ENCODE measurements at regions not wholly inside any gene's neighbourhood (a gene's known extent, or its start where the extent isn't known, plus 50 kb on each side); places are given as distances from the start of the nearest gene placed in this dataset.

DNA sequence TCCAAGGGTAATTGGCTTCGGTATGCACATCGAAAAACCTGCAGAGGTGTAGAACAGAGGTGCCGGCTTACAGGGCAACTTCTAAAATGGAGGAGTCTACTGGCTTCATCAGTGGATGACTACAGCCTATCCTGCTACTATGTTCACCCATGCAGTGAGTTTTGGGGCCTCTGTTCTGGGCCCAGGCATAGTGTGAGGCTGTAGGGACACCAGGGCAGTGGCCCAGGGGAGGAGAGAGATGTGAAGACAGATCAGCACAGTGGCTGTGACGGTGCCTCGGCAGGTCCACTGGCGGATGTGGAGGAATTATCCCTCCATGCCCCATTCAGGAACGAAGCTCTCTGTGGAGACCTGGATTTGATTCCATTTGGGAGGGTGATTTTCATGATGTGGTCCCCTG, 235.3 kb upstream of the MKI67 start:
- TF ChIP-seq POLR2A (IDR thresholded peaks at IDR 0.05; ENCODE audit: low read length) (no peak), GATA1 (IDR thresholded peaks at IDR 0.05; ENCODE audit: low read depth, low read length) (no peak)

Measured in erythroblast (primary cell).